HG02870 (cell line): ENCODE measurements at regions not wholly inside any gene's neighbourhood (a gene's known extent, or its start where the extent isn't known, plus 50 kb on each side); places are given as distances from the start of the nearest gene placed in this dataset.

Source experiments
- ATAC-seq: cut with Tn5 transposase; IDR thresholded peaks from one replicate; pipeline ENCODE4 v1.9.1; 2021; ENCODE audit warnings: mild to moderate bottlenecking, moderate library complexity; ENCODE audit not compliant: unreplicated experiment

DNA sequence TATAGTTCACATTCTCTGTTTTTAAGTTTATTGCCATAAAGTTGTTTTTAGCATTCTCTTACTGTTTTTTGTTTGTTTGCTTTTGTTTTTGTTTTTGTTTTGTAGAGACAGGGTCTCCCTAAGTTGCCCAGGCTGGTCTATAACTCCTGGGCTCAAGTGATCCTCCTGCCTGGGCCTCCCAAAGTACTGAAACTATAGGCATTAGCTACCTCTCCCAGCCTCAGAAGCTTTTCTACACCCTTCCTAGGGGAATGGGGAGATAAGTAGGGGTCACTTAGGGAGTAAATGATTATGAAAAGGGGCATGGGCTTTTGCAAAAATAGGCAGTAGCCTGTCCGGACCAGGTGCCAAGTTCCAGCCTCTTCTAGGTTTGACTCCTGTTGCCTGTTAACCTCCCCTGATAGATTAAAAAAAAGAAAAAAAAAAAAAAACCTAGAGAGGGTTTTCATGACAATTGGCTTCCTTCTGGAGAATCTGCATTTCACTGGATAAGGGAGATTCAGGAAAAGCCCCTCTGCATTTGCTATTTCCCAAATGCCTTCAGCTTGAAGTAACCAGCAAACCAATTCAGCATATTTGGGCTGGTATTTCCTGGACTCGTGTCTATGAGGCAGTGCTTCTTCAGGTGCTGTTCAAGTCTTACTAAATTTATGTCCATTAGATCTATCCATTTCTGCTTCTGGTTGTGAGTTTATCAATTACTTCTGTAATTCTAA is 216.8 kb downstream of the TM9SF2 start:
- no peak for ATAC-seq

DNA sequence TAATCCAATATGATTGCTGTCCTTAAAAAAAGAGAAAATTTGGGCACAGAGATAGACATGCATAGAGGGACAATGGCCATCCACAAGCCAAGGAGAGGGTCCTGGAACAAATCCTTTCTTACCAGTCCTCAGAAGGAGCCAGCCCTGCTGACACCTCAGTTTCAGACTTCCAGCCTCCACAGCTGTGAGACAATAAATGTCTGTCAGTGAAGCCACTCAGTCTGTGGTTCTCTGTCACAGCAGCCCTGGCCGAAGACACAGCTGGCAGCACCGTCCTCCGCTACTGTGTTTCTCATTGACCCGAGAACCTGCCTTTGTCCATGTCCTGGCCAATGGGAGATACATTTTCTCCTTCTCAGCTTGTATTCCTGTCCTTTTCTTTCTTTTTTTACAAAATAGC is 207.9 kb downstream of the TM9SF2 start:
- no peak for ATAC-seq

DNA sequence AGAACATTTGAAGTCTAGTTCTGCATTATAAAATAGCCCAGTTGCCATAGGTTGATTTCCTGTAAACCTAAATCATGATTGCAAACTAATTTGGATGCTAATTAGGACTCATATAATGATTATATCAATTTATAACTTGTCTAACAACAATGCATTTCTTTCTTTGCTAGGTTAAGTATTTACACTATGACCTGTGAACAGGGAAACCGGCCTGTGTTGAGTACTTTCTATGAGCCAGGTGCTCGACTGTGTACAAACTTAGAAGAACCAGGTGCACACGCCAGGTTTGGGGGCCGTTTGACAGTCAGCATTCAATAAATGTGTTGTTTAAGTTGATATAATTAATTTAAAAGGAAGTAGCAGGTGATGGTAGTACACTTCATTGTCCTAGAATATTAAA is 203.1 kb downstream of the TM9SF2 start:
- ATAC-seq = no peak

- ATAC-seq = no peak
These were observed 202.6 kb downstream of the TM9SF2 start for GRCh38 chr13:99703908-99704307.

DNA sequence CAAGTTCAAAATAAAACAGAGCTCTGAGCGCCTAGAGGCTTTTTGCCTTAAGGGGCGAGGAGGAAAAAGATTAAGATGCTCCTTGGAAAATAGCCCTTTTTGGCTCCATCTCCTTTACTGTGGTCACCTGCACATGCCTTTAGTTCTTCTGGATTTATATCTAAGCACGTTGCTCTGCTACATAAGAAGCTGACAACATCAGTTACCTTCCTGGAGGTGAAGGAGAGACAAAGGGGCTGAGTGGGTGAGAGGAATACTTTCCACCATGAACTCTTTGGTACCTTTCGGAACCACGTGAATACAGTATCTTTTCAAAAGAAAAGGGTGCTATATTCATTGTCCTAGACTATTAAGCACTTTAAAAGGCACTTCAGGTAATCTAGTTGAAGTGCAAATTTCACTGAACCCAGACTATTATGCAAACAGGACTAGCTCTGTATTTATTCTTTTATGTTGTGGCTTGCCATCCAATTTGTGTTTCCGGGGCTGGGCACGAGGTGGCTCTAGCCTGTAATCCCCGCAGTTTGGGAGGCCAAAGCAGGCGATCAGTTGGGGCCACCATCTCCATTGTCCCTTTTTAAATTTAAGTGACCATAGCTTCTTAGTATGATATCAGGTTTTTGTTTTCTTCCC is 201.5 kb downstream of the TM9SF2 start:
- no peak for ATAC-seq

DNA sequence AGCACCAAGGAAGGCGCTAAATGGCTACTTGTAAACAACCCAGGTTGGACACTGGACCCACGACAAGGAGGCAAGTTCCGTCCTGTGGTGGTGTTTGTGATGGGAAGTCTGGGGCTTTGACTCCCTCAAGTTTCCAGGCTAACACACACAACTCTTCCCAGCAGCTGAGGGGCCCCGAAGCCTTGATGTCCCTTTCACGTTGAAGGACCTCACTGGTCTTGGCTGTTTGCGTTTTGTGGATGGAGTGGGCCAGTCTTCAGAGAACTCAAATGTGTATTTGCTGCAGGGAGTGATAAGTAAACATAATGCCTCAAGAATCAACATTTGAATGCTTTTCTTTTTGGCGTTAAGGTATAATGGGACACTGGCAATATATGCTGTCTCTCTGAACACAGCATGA is 199.2 kb downstream of the TM9SF2 start:
- no peak for ATAC-seq

- no peak for ATAC-seq
These were observed 197.5 kb downstream of the TM9SF2 start for GRCh38 chr13:99698816-99699099.

GRCh38 chr13:99698010-99698815 is 196.9 kb downstream of the TM9SF2 start:
- ATAC-seq = no peak

DNA sequence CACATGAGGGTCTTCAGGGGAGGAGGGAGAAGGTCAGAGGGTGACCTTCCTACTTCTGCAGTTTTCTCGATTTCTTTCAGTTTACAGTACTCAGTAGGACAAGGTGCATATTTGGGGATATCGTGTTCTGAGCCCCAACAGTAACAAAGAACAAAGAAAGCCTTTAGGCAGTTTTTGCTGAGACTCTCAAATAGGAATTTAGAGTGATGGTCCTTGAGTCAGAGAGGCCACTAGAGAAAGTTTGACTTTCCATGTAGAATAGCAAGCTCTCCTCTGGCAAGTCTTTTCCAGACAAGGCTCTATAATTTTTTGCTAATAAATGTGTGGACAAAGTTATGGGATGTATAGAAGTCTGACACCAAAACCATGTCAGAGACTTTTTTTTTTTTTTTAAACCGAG is 194.6 kb downstream of the TM9SF2 start:
- ATAC-seq = no peak

DNA sequence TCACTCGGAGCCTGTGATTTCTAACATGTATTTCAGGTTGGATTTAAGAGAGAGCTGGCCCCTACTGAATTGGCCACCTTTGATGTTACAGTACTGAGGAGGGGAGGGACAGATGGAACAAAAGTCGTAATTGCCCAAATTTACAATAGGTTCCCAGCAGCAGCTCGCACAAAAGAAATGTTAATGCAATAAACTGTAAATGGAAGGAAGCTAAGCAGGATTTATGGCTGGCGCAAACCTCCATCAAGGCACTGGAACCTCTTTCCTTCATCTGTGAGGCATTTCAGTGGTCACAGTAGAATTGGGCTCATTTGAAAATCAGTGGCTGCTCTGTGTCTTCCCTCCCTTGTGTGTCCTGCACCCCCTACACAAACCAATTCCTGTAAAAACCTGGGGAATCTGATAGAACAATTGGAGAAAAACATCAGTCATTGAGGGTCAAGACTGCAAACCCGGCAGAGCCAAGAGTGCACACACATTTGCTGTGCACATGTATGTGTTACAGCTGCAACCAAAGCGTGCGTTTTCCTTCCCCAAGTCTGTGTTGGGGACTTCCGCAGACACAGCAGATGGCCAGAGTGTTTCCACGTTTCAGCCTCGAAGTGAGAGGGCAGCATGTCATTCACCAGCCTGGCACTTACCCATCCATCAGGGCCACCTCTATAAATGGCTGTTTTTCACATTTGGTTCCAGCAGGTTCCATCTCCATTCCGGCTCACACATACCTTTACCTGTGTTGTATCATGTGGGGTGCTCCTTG is 192.8 kb downstream of the TM9SF2 start:
- no peak for ATAC-seq

DNA sequence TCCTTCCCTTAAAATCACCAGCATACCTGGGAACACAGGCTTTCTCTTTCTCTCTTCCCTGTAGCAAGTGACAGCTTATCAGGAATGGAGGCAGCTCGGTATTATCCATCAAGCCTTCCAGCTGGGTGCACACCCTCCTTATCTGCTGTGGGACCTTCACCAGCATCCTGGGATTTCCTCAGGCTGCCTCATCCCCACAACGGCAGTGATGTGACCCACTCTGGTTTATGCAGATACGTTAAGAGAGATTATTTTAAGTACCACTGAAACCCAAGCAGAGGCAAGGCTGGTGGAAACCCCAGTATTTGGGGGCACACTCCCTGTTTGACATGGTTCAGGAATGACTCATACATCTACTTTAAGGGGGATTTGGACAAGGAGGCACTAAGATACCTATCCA is 192.1 kb downstream of the TM9SF2 start:
- ATAC-seq = no peak

GRCh38 chr13:99692854-99693253 is 191.6 kb downstream of the TM9SF2 start:
- no peak for ATAC-seq

GRCh38 chr13:99691552-99691951 is 190.3 kb downstream of the TM9SF2 start:
- ATAC-seq = no peak

GRCh38 chr13:99690426-99691174 is 189.3 kb downstream of the TM9SF2 start:
- ATAC-seq = no peak

- no peak for ATAC-seq
These were observed 188.7 kb downstream of the TM9SF2 start for GRCh38 chr13:99689955-99690354.

- ATAC-seq = no peak
These were observed 187.5 kb downstream of the TM9SF2 start for GRCh38 chr13:99688776-99689175.

DNA sequence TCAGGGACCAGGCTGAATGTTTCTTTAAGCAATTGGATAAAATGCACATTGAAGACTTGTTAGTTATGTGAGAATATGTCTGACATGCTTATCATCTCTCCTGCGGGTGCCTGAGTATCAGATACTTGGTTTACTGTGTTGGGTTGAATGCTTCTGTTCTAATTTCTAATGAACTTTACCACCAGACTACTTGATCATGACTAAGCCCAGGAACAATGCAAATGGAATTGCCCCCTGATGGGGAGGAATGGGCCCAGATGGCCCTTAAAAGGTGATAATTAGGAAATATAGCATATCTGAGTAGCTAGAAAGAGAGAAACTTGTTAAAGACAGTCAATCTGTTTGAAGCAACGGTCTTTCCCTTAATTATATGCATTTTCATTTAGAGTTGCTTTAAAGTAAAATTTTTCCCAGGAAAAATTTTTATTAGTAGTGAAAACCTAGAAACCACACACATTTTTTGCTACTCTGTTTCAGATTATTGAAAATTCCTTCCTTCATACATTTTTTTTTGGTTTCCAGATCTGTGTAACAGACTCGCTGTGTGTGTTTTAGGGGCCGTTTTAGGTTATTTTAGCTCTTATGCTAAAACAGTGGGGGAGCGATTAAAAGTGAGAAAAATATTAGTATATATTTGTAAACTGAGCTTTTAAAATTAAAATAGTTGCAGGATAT is 186.6 kb downstream of the TM9SF2 start:
- ATAC-seq = no peak

- no peak for ATAC-seq
These were observed 185.7 kb downstream of the TM9SF2 start for GRCh38 chr13:99686944-99687411.

DNA sequence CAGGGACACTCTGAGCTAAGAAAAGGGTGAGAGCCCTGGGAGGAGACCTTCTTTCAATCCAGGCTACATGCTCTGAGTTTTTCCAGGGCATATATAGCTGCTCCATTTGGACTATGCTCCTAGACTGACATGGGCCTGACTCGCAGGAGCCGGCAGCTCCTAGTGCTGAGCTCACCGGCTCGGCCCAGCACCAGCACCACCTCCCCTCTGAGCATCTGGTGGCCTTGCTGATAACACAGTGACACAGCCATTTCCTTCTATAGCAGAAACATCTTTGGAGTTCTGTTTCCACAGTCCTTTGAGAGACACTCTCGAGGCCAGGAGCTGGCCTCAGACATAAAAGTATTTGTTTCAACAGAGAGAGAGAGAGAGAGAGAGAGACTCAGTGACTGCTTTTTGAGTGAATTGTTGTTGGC is 184.9 kb downstream of the TM9SF2 start:
- ATAC-seq = no peak

DNA sequence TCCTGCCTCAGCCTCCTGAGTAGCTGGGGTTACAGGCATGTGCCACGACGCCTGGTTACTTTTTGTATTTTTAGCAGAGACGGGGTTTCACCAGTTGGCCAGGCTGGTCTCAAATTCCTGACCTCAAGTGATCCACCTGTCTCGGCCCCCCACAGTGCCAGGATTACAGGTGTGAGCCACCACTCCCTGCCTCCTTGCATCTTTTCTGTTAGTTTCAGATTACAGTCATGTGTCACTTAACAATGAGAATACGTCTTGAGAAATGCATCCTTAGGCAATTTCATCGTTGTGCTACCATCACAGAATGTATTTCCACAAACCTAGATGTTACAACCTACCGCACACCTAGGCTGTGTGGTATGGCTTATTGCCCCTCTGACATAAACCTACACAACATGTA is 180.4 kb downstream of the TM9SF2 start:
- no peak for ATAC-seq
